ENCODE measurements at regions not wholly inside any gene's neighbourhood (a gene's known extent, or its start where the extent isn't known, plus 50 kb on each side); places are given as distances from the start of the nearest gene placed in this dataset.

DNA sequence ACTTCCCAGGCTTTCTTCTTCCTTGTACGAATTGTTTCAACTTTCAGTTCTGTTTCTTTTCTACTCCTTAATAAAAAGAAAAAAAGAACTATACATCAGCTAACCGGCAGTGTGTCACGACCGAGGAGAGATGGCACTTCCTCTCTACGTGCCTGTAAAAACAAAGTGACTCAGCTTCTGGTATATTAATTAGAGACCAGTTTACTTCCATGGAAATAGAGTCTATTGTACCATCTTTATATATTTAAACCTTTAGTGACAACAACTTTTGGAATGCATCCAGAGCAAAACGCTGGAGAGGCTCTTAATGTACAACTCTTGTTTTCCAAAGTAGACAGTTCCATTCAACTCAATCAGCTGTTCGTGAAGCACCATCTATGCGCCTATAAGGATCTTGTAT lies 94.5 kb upstream of the LIFR start:
- Histone ChIP-seq H2BK5ac (ENCODE audit: low read length) (no peak overlapping the region), H2BK12ac (ENCODE audit: low read length) (no peak overlapping the region), H2BK120ac (ENCODE audit: low read depth, low read length) (no peak overlapping the region), H3K36me3 (replicated peaks in 1 of 2; ENCODE audit: control insufficient read depth in 2 of 2, insufficient read depth in 2 of 2, low read length in 2 of 2) (no peaks in the 10 kb centered on the region), H4K8ac (ENCODE audit: low read depth, low read length) (no peak overlapping the region), H3K79me1 (ENCODE audit: low read depth, low read length) (no peaks in the 10 kb centered on the region), H4K91ac (ENCODE audit: low read depth, low read length, poor library complexity) (no peak overlapping the region), H3K9me3 (replicated peaks in 1 of 2; ENCODE audit: control insufficient read depth in 2 of 2, insufficient read depth in 1 of 2, low read depth in 1 of 2, low read length in 2 of 2) (no peaks in the 10 kb centered on the region), H2BK15ac (ENCODE audit: low read length) (no peak overlapping the region), H2AFZ (ENCODE audit: low read length) (peak overlapping the region; percentile 78), H2AK5ac (ENCODE audit: low read depth, low read length) (no peak overlapping the region), H3K4ac (ENCODE audit: low read length) (no peak overlapping the region), H3K4me3 (ENCODE audit: low read length in 2 of 2) (no peak overlapping the region), H3K9ac (ENCODE audit: low read depth, low read length, poor library complexity) (no peak overlapping the region), H3K4me1 (ENCODE audit: control insufficient read depth in 2 of 2, insufficient read depth in 1 of 2, low read depth in 1 of 2, low read length in 2 of 2) (peaks cover 0 to 4% of the 10 kb centered on the region in 2 donors), H3K4me2 (ENCODE audit: insufficient read depth, low read length, poor library complexity, severe bottlenecking) (no peak overlapping the region), H3K27me3 (ENCODE audit: control insufficient read depth in 3 of 3, insufficient read depth in 3 of 3, low read depth in 1 of 3, low read length in 3 of 3) (no peaks in the 10 kb centered on the region), H3K23ac (ENCODE audit: low read depth, low read length, poor library complexity) (no peak overlapping the region), H3K27ac (replicated peaks; ENCODE audit: low read length) (no peak overlapping the region), H3K18ac (ENCODE audit: low read length) (no peak overlapping the region), H3K14ac (ENCODE audit: low read length) (no peak overlapping the region)
- no peak for DNase-seq (ENCODE audit: low spot score)
- no CpG with 5 or more reads among the region's 8 CpGs for WGBS, 2 donors (ENCODE audit: extremely low coverage in 2 of 2, insufficient read length in 2 of 2, insufficient replicate concordance in 1 of 2)

DNA sequence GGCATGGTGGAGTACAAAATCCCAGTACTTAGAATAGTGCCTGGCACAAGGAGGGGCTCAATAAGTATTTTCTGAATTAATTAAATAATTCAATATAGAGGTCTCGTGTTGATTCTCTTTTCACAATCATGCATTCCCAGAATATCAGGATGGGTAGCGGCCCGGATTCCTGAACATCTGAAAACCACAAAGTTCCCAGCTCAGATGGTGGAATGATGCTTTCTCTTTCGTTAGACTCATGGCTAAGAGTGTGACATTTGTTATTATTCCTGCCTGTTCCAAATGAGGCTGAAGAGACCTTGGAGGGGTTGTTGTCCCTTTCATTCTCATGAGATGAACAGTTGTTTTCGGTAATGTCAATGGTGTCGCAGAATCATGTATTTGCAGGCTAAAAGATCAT lies 95.4 kb upstream of the LIFR start:
- H3K14ac ChIP-seq (ENCODE audit: low read length), result no peak overlapping the region
- H3K27ac ChIP-seq (replicated peaks; ENCODE audit: low read length), result no peak overlapping the region
- no peaks in the 10 kb centered on the region for H3K27me3 ChIP-seq (ENCODE audit: control insufficient read depth in 3 of 3, insufficient read depth in 3 of 3, low read depth in 1 of 3, low read length in 3 of 3)
- H3K4me3 ChIP-seq (ENCODE audit: low read length in 2 of 2), result no peak overlapping the region
- no peak overlapping the region for H3K18ac ChIP-seq (ENCODE audit: low read length)
- H3K4ac ChIP-seq (ENCODE audit: low read length), result no peak overlapping the region
- H2BK15ac ChIP-seq (ENCODE audit: low read length), result no peak overlapping the region
- no peak overlapping the region for H2BK120ac ChIP-seq (ENCODE audit: low read depth, low read length)
- no peaks in the 10 kb centered on the region for H3K36me3 ChIP-seq (replicated peaks in 1 of 2; ENCODE audit: control insufficient read depth in 2 of 2, insufficient read depth in 2 of 2, low read length in 2 of 2)
- H4K91ac ChIP-seq (ENCODE audit: low read depth, low read length, poor library complexity), result no peak overlapping the region
- peaks cover 0 to 4% of the 10 kb centered on the region in 2 donors for H3K4me1 ChIP-seq (ENCODE audit: control insufficient read depth in 2 of 2, insufficient read depth in 1 of 2, low read depth in 1 of 2, low read length in 2 of 2)
- H3K4me2 ChIP-seq (ENCODE audit: insufficient read depth, low read length, poor library complexity, severe bottlenecking), result no peak overlapping the region
- no CpG with 5 or more reads among the region's 6 CpGs for WGBS, 2 donors (ENCODE audit: extremely low coverage in 2 of 2, insufficient read length in 2 of 2, insufficient replicate concordance in 1 of 2)
- H2AK5ac ChIP-seq (ENCODE audit: low read depth, low read length), result no peak overlapping the region
- no peak overlapping the region for H2AFZ ChIP-seq (ENCODE audit: low read length)
- no peak for DNase-seq (ENCODE audit: low spot score)
- H3K79me1 ChIP-seq (ENCODE audit: low read depth, low read length), result no peaks in the 10 kb centered on the region
- no peak overlapping the region for H2BK12ac ChIP-seq (ENCODE audit: low read length)
- H3K23ac ChIP-seq (ENCODE audit: low read depth, low read length, poor library complexity), result no peak overlapping the region
- H2BK5ac ChIP-seq (ENCODE audit: low read length), result no peak overlapping the region
- H3K9me3 ChIP-seq (replicated peaks in 1 of 2; ENCODE audit: control insufficient read depth in 2 of 2, insufficient read depth in 1 of 2, low read depth in 1 of 2, low read length in 2 of 2), result no peaks in the 10 kb centered on the region
- H3K9ac ChIP-seq (ENCODE audit: low read depth, low read length, poor library complexity), result no peak overlapping the region
- H4K8ac ChIP-seq (ENCODE audit: low read depth, low read length), result no peak overlapping the region

DNA sequence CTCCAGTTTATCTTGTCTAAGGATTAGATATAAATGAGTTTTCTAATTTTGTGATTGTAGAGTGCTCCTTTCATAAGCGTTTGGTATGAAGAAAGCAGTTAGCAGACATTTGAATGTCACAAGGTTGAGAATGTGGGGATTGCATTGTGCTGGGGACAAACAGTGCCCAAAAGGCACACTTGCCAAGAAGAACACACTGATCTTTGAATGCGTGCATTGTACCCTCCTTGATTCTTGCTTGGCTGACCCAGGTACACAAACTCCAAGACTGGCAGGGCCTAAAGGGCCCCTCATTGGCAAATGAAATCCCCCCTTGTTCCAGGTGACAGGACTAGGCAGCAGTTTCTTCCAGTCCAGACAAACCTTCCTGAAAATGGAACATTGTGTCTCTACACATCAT lies 96.9 kb upstream of the LIFR start:
- Histone ChIP-seq H2BK120ac (ENCODE audit: low read depth, low read length) (no peak overlapping the region), H3K27ac (replicated peaks; ENCODE audit: low read length) (no peak overlapping the region), H3K36me3 (replicated peaks in 1 of 2; ENCODE audit: control insufficient read depth in 2 of 2, insufficient read depth in 2 of 2, low read length in 2 of 2) (no peaks in the 10 kb centered on the region), H3K4me2 (ENCODE audit: insufficient read depth, low read length, poor library complexity, severe bottlenecking) (no peak overlapping the region), H3K14ac (ENCODE audit: low read length) (no peak overlapping the region), H4K8ac (ENCODE audit: low read depth, low read length) (no peak overlapping the region), H3K4me1 (ENCODE audit: control insufficient read depth in 2 of 2, insufficient read depth in 1 of 2, low read depth in 1 of 2, low read length in 2 of 2) (peaks cover 0 to 4% of the 10 kb centered on the region in 2 donors), H2BK12ac (ENCODE audit: low read length) (no peak overlapping the region), H4K91ac (ENCODE audit: low read depth, low read length, poor library complexity) (no peak overlapping the region), H2AK5ac (ENCODE audit: low read depth, low read length) (no peak overlapping the region), H2BK5ac (ENCODE audit: low read length) (no peak overlapping the region), H2AFZ (ENCODE audit: low read length) (no peak overlapping the region), H3K4me3 (ENCODE audit: low read length in 2 of 2) (no peak overlapping the region), H3K27me3 (ENCODE audit: control insufficient read depth in 3 of 3, insufficient read depth in 3 of 3, low read depth in 1 of 3, low read length in 3 of 3) (no peaks in the 10 kb centered on the region), H3K18ac (ENCODE audit: low read length) (no peak overlapping the region), H3K4ac (ENCODE audit: low read length) (no peak overlapping the region), H3K9ac (ENCODE audit: low read depth, low read length, poor library complexity) (no peak overlapping the region), H2BK15ac (ENCODE audit: low read length) (no peak overlapping the region), H3K79me1 (ENCODE audit: low read depth, low read length) (no peaks in the 10 kb centered on the region), H3K9me3 (replicated peaks in 1 of 2; ENCODE audit: control insufficient read depth in 2 of 2, insufficient read depth in 1 of 2, low read depth in 1 of 2, low read length in 2 of 2) (no peaks in the 10 kb centered on the region), H3K23ac (ENCODE audit: low read depth, low read length, poor library complexity) (no peak overlapping the region)
- no CpG with 5 or more reads among the region's 2 CpGs for WGBS, 2 donors (ENCODE audit: extremely low coverage in 2 of 2, insufficient read length in 2 of 2, insufficient replicate concordance in 1 of 2)
- DNase-seq (ENCODE audit: low spot score), result no peak

DNA sequence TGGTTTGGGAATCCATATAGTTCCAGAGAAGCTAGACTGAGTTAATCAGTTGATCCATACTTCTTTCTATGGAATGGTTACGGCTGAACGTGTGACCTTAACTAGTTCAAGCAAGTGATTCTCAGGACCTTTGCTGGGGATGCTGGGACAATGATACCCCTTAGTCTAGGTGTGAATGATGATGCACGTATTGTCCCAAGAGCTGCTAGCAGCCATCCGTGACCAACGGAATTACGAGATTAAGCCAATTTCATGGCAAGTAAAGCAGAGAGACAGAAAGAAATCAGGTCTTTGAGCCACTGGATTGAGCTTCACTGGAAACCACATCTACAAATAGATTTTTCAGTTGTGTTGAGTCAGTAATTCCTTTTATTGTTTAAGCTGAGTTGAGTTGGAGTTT lies 99.2 kb upstream of the LIFR start:
- DNase-seq (ENCODE audit: low spot score), result no peak
- H3K23ac ChIP-seq (ENCODE audit: low read depth, low read length, poor library complexity), result no peak overlapping the region
- no peak overlapping the region for H2AK5ac ChIP-seq (ENCODE audit: low read depth, low read length)
- no peaks in the 10 kb centered on the region for H3K4me1 ChIP-seq (ENCODE audit: control insufficient read depth in 2 of 2, insufficient read depth in 1 of 2, low read depth in 1 of 2, low read length in 2 of 2)
- no peak overlapping the region for H3K4me2 ChIP-seq (ENCODE audit: insufficient read depth, low read length, poor library complexity, severe bottlenecking)
- H3K9me3 ChIP-seq (replicated peaks in 1 of 2; ENCODE audit: control insufficient read depth in 2 of 2, insufficient read depth in 1 of 2, low read depth in 1 of 2, low read length in 2 of 2), result no peaks in the 10 kb centered on the region
- H3K27me3 ChIP-seq (ENCODE audit: control insufficient read depth in 3 of 3, insufficient read depth in 3 of 3, low read depth in 1 of 3, low read length in 3 of 3), result no peaks in the 10 kb centered on the region
- WGBS, 2 donors (ENCODE audit: extremely low coverage in 2 of 2, insufficient read length in 2 of 2, insufficient replicate concordance in 1 of 2), result no CpG with 5 or more reads among the region's 6 CpGs
- no peak overlapping the region for H3K4me3 ChIP-seq (ENCODE audit: low read length in 2 of 2)
- H3K18ac ChIP-seq (ENCODE audit: low read length), result no peak overlapping the region
- no peak overlapping the region for H2BK12ac ChIP-seq (ENCODE audit: low read length)
- H3K14ac ChIP-seq (ENCODE audit: low read length), result no peak overlapping the region
- H3K27ac ChIP-seq (replicated peaks; ENCODE audit: low read length), result no peak overlapping the region
- no peak overlapping the region for H4K91ac ChIP-seq (ENCODE audit: low read depth, low read length, poor library complexity)
- H2BK120ac ChIP-seq (ENCODE audit: low read depth, low read length), result no peak overlapping the region
- no peak overlapping the region for H2BK5ac ChIP-seq (ENCODE audit: low read length)
- H3K4ac ChIP-seq (ENCODE audit: low read length), result no peak overlapping the region
- H3K79me1 ChIP-seq (ENCODE audit: low read depth, low read length), result no peaks in the 10 kb centered on the region
- no peak overlapping the region for H4K8ac ChIP-seq (ENCODE audit: low read depth, low read length)
- H3K9ac ChIP-seq (ENCODE audit: low read depth, low read length, poor library complexity), result no peak overlapping the region
- H2AFZ ChIP-seq (ENCODE audit: low read length), result no peak overlapping the region
- no peak overlapping the region for H2BK15ac ChIP-seq (ENCODE audit: low read length)
- H3K36me3 ChIP-seq (replicated peaks in 1 of 2; ENCODE audit: control insufficient read depth in 2 of 2, insufficient read depth in 2 of 2, low read length in 2 of 2), result no peaks in the 10 kb centered on the region

Measured in neuronal stem cell (in vitro differentiated cells).